ENCODE measurements at regions not wholly inside any gene's neighbourhood (a gene's known extent, or its start where the extent isn't known, plus 50 kb on each side); places are given as distances from the start of the nearest gene placed in this dataset.
"Not testable (repeated sequence)": the region's sequence is repeated elsewhere in the genome, so short reads cannot be mapped to it uniquely, and the experiment has no call there.

DNA sequence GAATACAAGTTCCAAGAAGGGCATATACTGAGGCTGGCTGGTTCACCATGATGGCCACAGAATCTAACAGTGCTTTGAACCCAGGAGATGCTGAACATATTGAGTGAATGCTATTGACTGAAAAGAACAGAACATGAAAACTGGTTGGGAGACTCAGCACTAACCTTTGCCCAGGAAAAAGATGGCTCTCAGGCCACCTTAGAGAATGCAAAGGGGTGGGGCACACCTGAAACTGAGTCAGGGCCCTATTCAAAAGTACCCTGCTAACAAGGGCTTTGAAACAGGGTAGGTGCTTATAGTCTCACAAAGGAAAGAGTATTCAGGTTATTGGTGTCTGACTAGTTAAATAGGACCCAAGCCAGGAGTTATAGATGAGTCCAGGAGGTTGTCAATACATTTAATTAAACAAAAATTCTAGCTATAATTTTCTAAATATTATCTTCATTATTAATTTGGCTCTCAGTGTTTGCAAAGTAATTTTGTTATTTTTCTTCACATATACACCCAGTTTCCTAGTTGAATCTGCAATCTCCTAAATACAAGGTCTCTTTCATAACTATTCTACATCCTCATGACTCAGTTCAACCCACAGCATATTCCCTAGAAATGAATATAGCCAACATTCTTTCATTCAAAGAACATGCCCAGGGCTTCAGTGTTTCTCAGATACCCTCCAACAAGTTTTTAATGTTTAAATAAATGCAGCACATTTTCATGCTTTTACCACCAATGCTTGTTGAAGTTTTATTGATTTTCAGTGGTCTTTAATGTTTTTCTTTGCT lies 144.2 kb upstream of the RAPGEF2 start:
- Mint-ChIP-seq H3K27me3 (ENCODE audit: low read depth) (peaks cover 2% of the 10 kb centered on the region), H3K27ac (no peak overlapping the region), H3K36me3 (ENCODE audit: low read depth) (no peaks in the 10 kb centered on the region), H3K4me3 (no peak overlapping the region), H3K9me3 (no peaks in the 10 kb centered on the region), H3K4me1 (ENCODE audit: low read depth) (no peaks in the 10 kb centered on the region)
- intact Hi-C loops (cut with micrococcal nuclease), result no loop called here
- CTCF ChIA-PET, result no interaction called here
- DNase-seq, result no peak

DNA sequence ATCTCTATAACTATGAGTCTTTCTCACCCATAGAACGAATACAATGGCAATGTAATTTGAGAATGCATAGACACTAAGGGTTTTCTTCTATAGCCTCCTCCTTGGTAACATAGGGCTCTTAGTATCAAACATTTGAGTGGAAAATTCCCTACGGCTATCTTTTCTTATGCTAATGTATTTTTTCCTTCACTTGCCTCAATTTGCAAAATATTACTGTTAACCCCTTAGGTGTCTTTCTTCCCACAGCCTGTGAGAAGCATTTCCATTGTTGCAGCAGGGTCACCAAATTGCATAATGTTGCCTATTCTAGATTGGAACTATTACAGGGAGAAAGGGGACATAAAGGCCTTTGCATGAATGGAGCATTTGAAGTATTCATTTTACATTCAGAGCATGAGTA lies 140.5 kb upstream of the RAPGEF2 start:
- intact Hi-C loops (cut with micrococcal nuclease), result no loop called here
- Mint-ChIP-seq H3K27me3 (ENCODE audit: low read depth) (peaks cover 2% of the 10 kb centered on the region), H3K27ac (no peak overlapping the region), H3K36me3 (ENCODE audit: low read depth) (no peaks in the 10 kb centered on the region), H3K4me1 (ENCODE audit: low read depth) (no peaks in the 10 kb centered on the region), H3K4me3 (no peak overlapping the region), H3K9me3 (no peaks in the 10 kb centered on the region)
- DNase-seq, result no peak
- CTCF ChIA-PET, result no interaction called here

DNA sequence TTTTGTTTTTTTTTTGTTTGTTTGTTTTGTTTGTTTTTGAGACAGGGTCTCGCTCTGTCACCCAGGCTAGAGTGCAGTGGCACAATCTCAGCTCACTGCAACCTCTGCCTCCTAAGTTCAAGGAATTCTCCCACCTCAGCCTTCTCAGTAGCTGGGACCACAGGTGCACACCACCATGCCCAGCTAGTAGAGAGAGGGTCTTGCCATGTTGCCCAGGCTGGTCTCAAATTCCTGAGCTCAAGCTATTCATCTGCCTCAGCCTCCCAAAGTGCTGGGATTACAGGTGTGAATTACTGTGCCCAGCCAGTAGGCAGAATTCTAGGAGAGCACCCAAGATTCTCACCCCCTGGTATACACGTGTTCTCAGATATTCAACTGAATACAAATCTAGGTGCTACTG lies 139.6 kb upstream of the RAPGEF2 start:
- H3K4me3 Mint-ChIP-seq; DNase-seq; H3K4me1 Mint-ChIP-seq (ENCODE audit: low read depth); H3K36me3 Mint-ChIP-seq (ENCODE audit: low read depth); H3K9me3 Mint-ChIP-seq; CTCF ChIA-PET; H3K27ac Mint-ChIP-seq; intact Hi-C loops (cut with micrococcal nuclease); H3K27me3 Mint-ChIP-seq (ENCODE audit: low read depth): not testable (repeated sequence)

DNA sequence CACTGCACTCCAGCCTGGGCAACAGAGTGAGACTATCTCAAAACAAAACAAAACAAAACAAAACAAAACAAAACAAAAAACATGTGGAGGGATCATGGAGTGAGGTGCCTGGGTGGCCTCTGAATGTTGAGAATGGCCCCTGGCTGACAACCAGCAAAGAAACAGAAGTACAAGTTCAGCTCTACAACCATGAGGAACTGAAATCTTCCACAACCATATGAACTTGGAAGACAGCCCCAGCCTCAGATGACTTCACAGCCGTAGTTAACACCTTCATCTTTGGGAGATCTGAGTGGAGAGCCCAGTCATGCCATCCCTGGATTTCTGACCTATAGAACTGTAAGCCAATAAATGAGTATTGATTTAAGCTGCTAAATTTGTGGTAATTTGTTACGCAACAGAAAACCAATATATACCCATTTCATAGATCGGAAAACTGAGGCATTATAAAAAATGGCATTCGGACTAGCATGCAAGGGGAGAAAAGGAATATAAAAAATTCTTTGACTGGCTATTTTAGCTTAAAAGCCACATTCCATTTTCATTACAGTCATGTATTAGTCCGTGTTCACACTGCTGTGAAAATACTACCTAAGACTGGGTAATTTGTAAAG lies 138.7 kb upstream of the RAPGEF2 start:
- CTCF ChIA-PET, result interaction anchor here (0.7 kb wide), 1 partner anchor 338 kb away, joined by 3 read pairs; no protein-coding TSS in a partner anchor
- Mint-ChIP-seq H3K4me1 (ENCODE audit: low read depth) (no peaks in the 10 kb centered on the region), H3K27me3 (ENCODE audit: low read depth) (peaks cover 2% of the 10 kb centered on the region), H3K4me3 (no peak overlapping the region), H3K27ac (no peak overlapping the region), H3K9me3 (no peaks in the 10 kb centered on the region), H3K36me3 (ENCODE audit: low read depth) (no peaks in the 10 kb centered on the region)
- DNase-seq, result no peak
- intact Hi-C loops (cut with micrococcal nuclease), result no loop called here

DNA sequence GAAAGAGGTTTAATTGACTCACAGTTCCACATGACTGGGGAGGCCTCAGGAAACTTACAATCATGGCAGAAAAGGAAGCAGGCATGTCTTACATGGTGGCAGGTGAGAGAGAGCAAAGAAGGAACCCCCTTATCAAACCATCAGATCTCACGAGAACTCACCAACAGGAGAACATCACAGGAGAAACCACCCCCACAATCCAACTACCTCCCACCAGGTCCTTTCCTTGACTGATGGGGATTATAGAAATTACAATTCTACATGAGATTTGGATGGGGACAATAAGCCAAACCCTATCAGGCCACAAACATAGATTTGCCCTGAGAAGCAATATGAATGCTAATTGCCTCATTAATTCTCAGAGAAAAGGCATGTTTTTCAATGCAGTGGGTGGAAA lies 138.2 kb upstream of the RAPGEF2 start:
- Mint-ChIP-seq H3K9me3 (no peaks in the 10 kb centered on the region), H3K27me3 (ENCODE audit: low read depth) (peaks cover 2% of the 10 kb centered on the region), H3K36me3 (ENCODE audit: low read depth) (no peaks in the 10 kb centered on the region), H3K27ac (no peak overlapping the region), H3K4me1 (ENCODE audit: low read depth) (no peaks in the 10 kb centered on the region), H3K4me3 (no peak overlapping the region)
- CTCF ChIA-PET, result interaction anchor here (0.7 kb wide), 1 partner anchor 339 kb away, joined by 3 read pairs; no protein-coding TSS in a partner anchor
- DNase-seq, result no peak
- intact Hi-C loops (cut with micrococcal nuclease), result no loop called here

DNA sequence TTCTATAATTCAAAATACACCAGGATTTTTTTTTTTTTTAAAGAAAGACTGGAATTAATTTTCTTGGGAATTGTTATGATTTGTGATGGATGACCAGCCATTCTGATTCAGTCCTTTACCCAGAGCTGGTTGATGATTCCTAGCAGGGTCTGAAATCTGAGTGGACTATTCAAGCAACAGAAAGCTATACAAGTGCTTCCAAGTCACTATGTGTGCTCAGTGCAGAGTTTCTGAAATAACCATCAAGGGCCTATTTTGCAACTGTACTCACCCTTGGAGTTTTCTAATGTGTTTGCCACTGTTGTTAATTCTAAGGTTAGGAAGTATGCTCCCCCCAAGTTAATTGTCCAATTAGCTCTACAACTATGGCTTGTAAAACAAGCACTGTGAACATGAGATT lies 137.7 kb upstream of the RAPGEF2 start:
- Mint-ChIP-seq H3K36me3 (ENCODE audit: low read depth) (no peaks in the 10 kb centered on the region), H3K27me3 (ENCODE audit: low read depth) (peaks cover 2% of the 10 kb centered on the region), H3K27ac (no peak overlapping the region), H3K4me1 (ENCODE audit: low read depth) (no peaks in the 10 kb centered on the region), H3K9me3 (no peaks in the 10 kb centered on the region), H3K4me3 (no peak overlapping the region)
- no peak for DNase-seq
- CTCF ChIA-PET, result interaction anchor here (0.6 to 0.8 kb wide), 2 partner anchors 25 to 211 kb away, joined by 3 to 4 read pairs; no protein-coding TSS in a partner anchor
- intact Hi-C loops (cut with micrococcal nuclease), result no loop called here

DNA sequence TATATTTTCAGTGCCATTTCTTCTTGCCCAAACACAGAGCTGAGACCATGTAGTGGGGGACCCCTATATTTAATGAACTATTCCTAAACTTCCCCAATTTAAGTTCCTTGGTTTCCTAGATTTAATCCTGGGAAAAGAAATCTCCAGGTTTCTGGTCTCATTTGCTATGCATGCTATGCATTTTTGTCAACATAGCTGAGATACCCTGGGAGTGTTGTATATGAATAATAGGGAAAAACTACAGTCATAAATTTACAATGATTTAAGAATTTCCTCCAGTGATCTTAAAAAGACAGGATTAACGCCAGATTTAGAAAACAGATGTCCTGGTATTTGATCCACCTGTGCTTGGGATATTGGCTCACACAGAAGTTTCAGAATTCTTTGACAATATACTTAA lies 136.8 kb upstream of the RAPGEF2 start:
- no peak overlapping the region for H3K4me3 Mint-ChIP-seq
- no peaks in the 10 kb centered on the region for H3K9me3 Mint-ChIP-seq
- no peak overlapping the region for H3K27ac Mint-ChIP-seq
- H3K27me3 Mint-ChIP-seq (ENCODE audit: low read depth), result peaks cover 1% of the 10 kb centered on the region
- DNase-seq, result no peak
- H3K36me3 Mint-ChIP-seq (ENCODE audit: low read depth), result no peaks in the 10 kb centered on the region
- intact Hi-C loops (cut with micrococcal nuclease), result no loop called here
- CTCF ChIA-PET, result interaction anchor here (0.6 to 0.8 kb wide), 2 partner anchors 26 to 210 kb away, joined by 3 to 4 read pairs; no protein-coding TSS in a partner anchor
- no peaks in the 10 kb centered on the region for H3K4me1 Mint-ChIP-seq (ENCODE audit: low read depth)

DNA sequence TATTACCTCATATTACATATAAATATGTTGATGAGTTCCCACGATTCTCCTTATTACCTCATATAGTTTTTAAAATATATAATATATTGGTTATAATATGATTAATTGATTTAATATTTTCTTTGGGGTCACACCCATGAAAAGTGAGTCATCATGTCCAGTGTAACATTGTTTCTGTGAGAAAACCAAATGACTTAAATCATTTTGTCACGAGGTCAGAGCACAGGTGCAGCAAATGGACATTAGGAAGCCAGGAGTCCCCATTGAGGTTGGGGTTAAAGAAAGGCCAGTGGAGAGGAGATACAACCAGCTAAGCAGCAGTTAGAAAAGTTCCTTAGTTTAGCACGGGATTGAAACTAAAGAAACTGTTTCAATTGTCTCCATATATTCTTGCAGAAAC lies 133.9 kb upstream of the RAPGEF2 start:
- H3K4me3 Mint-ChIP-seq, result no peak overlapping the region
- DNase-seq, result no peak
- no peaks in the 10 kb centered on the region for H3K9me3 Mint-ChIP-seq
- CTCF ChIA-PET, result no interaction called here
- H3K27me3 Mint-ChIP-seq (ENCODE audit: low read depth), result no peaks in the 10 kb centered on the region
- H3K27ac Mint-ChIP-seq, result no peak overlapping the region
- H3K4me1 Mint-ChIP-seq (ENCODE audit: low read depth), result no peaks in the 10 kb centered on the region
- intact Hi-C loops (cut with micrococcal nuclease), result no loop called here
- H3K36me3 Mint-ChIP-seq (ENCODE audit: low read depth), result no peaks in the 10 kb centered on the region

DNA sequence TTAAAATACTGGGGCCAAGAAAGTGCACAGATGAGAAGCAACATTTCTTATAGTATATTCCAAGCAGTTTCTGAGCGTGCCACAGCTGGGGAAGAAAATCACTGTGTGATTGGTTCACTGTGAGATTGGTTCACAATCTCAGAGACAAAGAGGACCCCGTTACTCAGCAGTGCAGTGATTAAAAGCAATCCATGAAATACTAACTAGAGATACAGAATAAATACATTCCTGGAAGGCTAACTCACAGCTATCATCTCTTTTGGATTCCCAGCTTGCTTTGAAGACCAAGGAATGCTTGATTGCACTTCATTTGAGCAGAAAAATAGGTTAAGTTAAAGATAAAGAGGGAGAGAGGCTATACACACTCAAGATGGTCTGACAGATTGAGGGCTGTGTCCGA lies 132.1 kb upstream of the RAPGEF2 start:
- Mint-ChIP-seq H3K4me3 (no peak overlapping the region), H3K9me3 (no peaks in the 10 kb centered on the region), H3K27me3 (ENCODE audit: low read depth) (no peaks in the 10 kb centered on the region), H3K4me1 (ENCODE audit: low read depth) (no peaks in the 10 kb centered on the region), H3K27ac (no peak overlapping the region), H3K36me3 (ENCODE audit: low read depth) (no peaks in the 10 kb centered on the region)
- intact Hi-C loops (cut with micrococcal nuclease), result no loop called here
- CTCF ChIA-PET, result interaction anchor here (0.7 kb wide), 2 partner anchors 92 to 109 kb away, joined by 3 read pairs; no protein-coding TSS in a partner anchor
- no peak for DNase-seq

DNA sequence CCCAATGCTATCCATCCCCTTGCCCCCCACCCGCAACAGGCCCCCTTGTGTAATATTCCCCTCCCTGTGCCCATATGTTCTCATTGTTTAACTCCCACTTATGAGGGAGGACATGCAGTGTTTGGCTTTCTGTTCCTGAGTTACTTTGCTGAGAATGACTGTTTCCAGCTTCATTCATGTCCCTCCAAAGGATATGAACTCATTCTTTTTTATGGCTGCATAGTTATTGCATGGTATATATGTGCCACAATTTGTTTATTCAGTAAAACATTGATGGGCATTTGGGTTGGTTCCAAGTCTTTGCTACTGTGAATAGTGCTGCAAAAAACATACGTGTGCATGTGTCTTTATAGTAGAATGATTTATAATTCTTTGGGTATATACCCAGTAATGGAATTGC lies 128.4 kb upstream of the RAPGEF2 start:
- intact Hi-C loops (cut with micrococcal nuclease); H3K4me3 Mint-ChIP-seq; H3K27ac Mint-ChIP-seq; H3K27me3 Mint-ChIP-seq (ENCODE audit: low read depth); DNase-seq; H3K4me1 Mint-ChIP-seq (ENCODE audit: low read depth); H3K9me3 Mint-ChIP-seq; H3K36me3 Mint-ChIP-seq (ENCODE audit: low read depth): not testable (repeated sequence)
- CTCF ChIA-PET, result interaction anchor here (0.6 kb wide), 2 partner anchors 250 to 480 kb away, joined by 3 read pairs; no protein-coding TSS in a partner anchor

DNA sequence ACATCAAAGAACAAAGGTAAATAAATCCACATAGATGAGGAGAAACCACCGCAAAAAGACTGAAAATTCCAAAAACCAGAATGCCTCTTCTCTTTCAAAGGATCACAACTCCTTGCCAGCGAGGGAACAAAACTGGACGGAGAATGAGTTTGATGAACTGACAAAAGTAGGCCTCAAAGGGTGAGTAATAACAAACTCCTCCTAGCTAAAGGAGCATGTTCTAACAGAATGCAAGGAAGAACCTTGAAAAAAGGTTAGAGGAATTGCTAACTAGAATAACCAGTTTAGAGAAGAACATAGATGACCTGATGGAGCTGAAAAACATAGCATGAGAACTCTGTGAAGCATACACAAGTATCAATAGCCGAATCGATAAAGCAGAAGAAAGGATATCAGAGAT lies 122.2 kb upstream of the RAPGEF2 start:
- intact Hi-C loops (cut with micrococcal nuclease); H3K27ac Mint-ChIP-seq; H3K4me3 Mint-ChIP-seq; H3K9me3 Mint-ChIP-seq; DNase-seq; H3K36me3 Mint-ChIP-seq (ENCODE audit: low read depth); H3K4me1 Mint-ChIP-seq (ENCODE audit: low read depth); CTCF ChIA-PET: not testable (repeated sequence)
- peaks cover 27% of the 10 kb centered on the region for H3K27me3 Mint-ChIP-seq (ENCODE audit: low read depth)

DNA sequence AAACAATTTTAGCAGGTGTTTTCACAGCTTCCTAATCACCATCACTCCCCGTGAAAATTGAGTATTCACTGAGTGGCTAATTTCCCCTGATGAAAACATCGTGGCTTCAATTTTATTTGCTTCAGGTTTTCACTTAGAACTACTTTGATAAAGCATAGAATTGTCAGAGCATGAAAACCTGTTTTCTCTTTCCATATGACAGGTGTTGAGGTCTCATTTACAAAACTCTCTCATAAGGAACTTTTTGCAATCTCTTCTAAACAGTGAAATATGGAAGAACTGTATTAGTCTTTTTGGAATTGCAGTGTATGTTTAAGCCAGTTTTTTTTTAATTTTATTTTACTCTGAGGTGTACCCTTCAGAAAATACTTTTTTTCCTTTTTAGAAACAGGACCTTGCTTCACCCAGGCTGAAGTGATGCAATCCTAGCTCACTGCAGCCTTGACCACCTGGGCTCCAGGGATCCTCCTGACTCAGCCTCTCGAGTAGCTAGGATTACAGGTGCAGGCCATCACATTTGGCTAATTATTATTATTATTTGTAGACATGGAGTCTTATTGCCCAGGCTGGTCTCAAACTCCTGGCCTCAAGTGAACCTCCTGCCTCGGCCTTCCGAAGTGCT lies 111.2 kb upstream of the RAPGEF2 start:
- no peak for DNase-seq
- Mint-ChIP-seq H3K4me1 (ENCODE audit: low read depth) (no peaks in the 10 kb centered on the region), H3K36me3 (ENCODE audit: low read depth) (no peaks in the 10 kb centered on the region), H3K27me3 (ENCODE audit: low read depth) (peaks cover 7% of the 10 kb centered on the region), H3K9me3 (peaks cover 2% of the 10 kb centered on the region), H3K27ac (no peak overlapping the region), H3K4me3 (no peak overlapping the region)
- CTCF ChIA-PET, result interaction anchor here (0.6 kb wide), 1 partner anchor 63 kb away, joined by 3 read pairs; no protein-coding TSS in a partner anchor
- intact Hi-C loops (cut with micrococcal nuclease), result no loop called here
